ENCODE measurements at regions not wholly inside any gene's neighbourhood (a gene's known extent, or its start where the extent isn't known, plus 50 kb on each side); places are given as distances from the start of the nearest gene placed in this dataset.
"Not testable (repeated sequence)": the region's sequence is repeated elsewhere in the genome, so short reads cannot be mapped to it uniquely, and the experiment has no call there.

DNA sequence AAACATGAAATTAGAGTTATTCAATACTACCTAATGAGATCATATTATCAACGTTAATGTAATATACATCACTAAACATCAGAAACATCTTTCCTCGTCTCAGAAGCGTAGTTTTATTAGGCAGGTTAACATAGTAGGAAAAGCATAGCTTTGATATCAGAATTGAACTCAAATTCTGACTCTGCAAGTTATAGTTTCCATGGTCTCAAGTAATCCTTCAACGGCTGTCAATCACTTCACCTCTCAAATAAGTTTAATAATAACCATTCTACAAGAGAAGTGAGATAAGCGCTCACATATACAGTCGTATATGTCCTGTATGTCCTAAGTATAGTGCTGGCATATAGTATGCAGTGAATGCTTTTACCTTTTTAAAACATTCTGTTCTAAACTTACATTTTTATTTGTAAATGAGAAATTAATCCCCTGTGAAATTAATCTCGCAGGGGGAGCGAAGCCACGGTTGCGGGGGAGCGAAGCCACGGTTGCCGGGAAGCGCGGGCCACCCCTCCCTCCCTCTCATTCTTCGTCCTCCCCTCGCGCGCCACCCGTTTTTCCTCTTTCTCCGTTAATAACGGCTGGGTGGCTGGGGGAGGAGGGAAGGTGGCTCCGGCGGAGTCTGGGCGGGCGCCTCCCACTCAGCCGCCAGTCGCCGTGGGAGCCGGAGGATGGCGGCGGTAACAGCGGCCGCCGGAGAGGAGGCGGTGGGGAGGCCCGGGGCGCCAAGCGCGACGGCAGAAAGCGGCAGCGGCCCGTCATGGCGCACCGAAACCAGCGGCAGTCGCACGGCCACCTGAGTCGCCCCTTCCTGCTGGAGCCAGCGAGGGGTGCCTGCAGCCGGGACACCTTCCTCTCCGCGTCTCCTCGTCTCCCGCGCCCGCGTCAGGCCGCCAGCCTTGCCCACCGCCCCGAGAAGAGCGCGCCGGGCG is 163.8 kb downstream of the KBTBD2 start:
- Histone ChIP-seq H3F3A (replicated peaks; ENCODE audit: insufficient read depth) (peaks cover 16% of the 10 kb centered on the region), H3K79me2 (ENCODE audit: insufficient read depth) (peaks cover 22% of the 10 kb centered on the region), H3K27ac (ENCODE audit: low read depth in 2 of 2, low read length in 1 of 2) (peak overlapping the region; percentile 70 to 87), H2AFZ (ENCODE audit: low read depth) (peak overlapping the region; percentile 97), H3K4me3 (ENCODE audit: low read depth in 2 of 2, low read length in 1 of 2) (peak overlapping the region; percentile 83 to 84), H3K9ac (peak overlapping the region; percentile 87), H3K4me2 (peak overlapping the region; percentile 88)
- H3K27me3 ChIP-seq (ENCODE audit: insufficient read depth); H3K9me3 ChIP-seq; H3K4me1 ChIP-seq (ENCODE audit: control insufficient read depth in 1 of 2, insufficient read depth in 2 of 2, low read depth in 1 of 2, low read length in 1 of 2); H3K9me2 ChIP-seq; H4K20me1 ChIP-seq (ENCODE audit: insufficient read depth); H3K36me3 ChIP-seq (replicated peaks in 1 of 2; ENCODE audit: control insufficient read depth in 1 of 2, insufficient read depth in 2 of 2, low read length in 1 of 2): not testable (repeated sequence)
- POLR2A ChIA-PET: interaction anchor here (0.6 kb wide), 1 partner anchor 361 kb away, joined by 3 read pairs; no protein-coding TSS in a partner anchor
- TF ChIP-seq EP300 (IDR thresholded peaks at IDR 0.05; ENCODE audit: borderline replicate concordance in 1 of 2, low read depth in 1 of 2, low read length in 1 of 2) (peak in 1 of 2 experiments; percentile 25; a peak in 1 of 4 replicates), REST (IDR thresholded peaks at IDR 0.05; ENCODE audit: low read depth, low read length) (0 out of 2 replicates have a peak, but pooled peaks have one; percentile 16), YY1 (IDR thresholded peaks at IDR 0.05; ENCODE audit: low read depth) (peak; percentile 47; the same call in 1 of the 2 replicates), FOXM1 (IDR thresholded peaks at IDR 0.05; ENCODE audit: low read depth) (peak; percentile 17; the same call in 1 of the 2 replicates)
- TF ChIP-seq, protein P1, sequence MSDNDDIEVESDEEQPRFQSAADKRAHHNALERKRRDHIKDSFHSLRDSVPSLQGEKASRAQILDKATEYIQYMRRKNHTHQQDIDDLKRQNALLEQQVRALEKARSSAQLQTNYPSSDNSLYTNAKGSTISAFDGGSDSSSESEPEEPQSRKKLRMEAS (IDR thresholded peaks at IDR 0.05; ENCODE audit: low read depth): peak; percentile 38; the same call in 1 of the 2 replicates
- 4% methylated on average over 28 of the region's 66 CpGs for WGBS (ENCODE audit: low lambda C conversion rate)
- CTCF ChIA-PET: interaction anchor here (0.6 to 1.7 kb wide), 2 partner anchors 9 to 380 kb away, joined by 3 to 4 read pairs; no protein-coding TSS in a partner anchor
- DNase-seq: peak; percentile 80

- H4K20me1 ChIP-seq (ENCODE audit: insufficient read depth); POLR2A ChIA-PET; H3K27me3 ChIP-seq (ENCODE audit: insufficient read depth); H3K4me3 ChIP-seq (ENCODE audit: low read depth in 2 of 2, low read length in 1 of 2); H3K27ac ChIP-seq (ENCODE audit: low read depth in 2 of 2, low read length in 1 of 2); H3K9ac ChIP-seq; H2AFZ ChIP-seq (ENCODE audit: low read depth); H3K9me2 ChIP-seq; CTCF ChIA-PET; DNase-seq; H3K9me3 ChIP-seq; H3K79me2 ChIP-seq (ENCODE audit: insufficient read depth); H3K4me2 ChIP-seq; H3K4me1 ChIP-seq (ENCODE audit: control insufficient read depth in 1 of 2, insufficient read depth in 2 of 2, low read depth in 1 of 2, low read length in 1 of 2): not testable (repeated sequence)
- H3F3A ChIP-seq (replicated peaks; ENCODE audit: insufficient read depth): peaks cover 10% of the 10 kb centered on the region
- 99% methylated on average over 4 of the region's 4 CpGs for WGBS (ENCODE audit: low lambda C conversion rate)
- peaks cover 2 to 18% of the 10 kb centered on the region in 2 experiments for H3K36me3 ChIP-seq (replicated peaks in 1 of 2; ENCODE audit: control insufficient read depth in 1 of 2, insufficient read depth in 2 of 2, low read length in 1 of 2)
Observed at GRCh38 chr7:32722837-32723236, 168.7 kb downstream of the KBTBD2 start.
